H9 (cell line): ENCODE measurements at regions not wholly inside any gene's neighbourhood (a gene's known extent, or its start where the extent isn't known, plus 50 kb on each side); places are given as distances from the start of the nearest gene placed in this dataset.

Experiments used
- DNase-seq: peaks from one replicate; pipeline ENCODE4 v3.0.0-alpha.2; 2017
- H2AFZ ChIP-seq: one replicate; pipeline ENCODE4 v1.6.1; 2013; ENCODE audit warnings: mild to moderate bottlenecking, low read length, control low read depth, moderate library complexity
- H2AK5ac ChIP-seq: 2 replicates; pipeline ENCODE4 v1.6.1; 2013; ENCODE audit warnings: low read length, control low read depth, mixed read lengths; ENCODE audit not compliant: insufficient read length
- H2BK120ac ChIP-seq: one replicate; pipeline ENCODE4 v1.6.1; 2013; ENCODE audit warnings: low read depth, mild to moderate bottlenecking, low read length, control low read depth, inconsistent platforms; ENCODE audit not compliant: poor library complexity, severe bottlenecking
- H2BK12ac ChIP-seq: 2 replicates; pipeline ENCODE4 v1.6.1; 2013; ENCODE audit warnings: low read length, control low read depth, mixed read lengths, low read depth; ENCODE audit not compliant: insufficient read length
- H2BK15ac ChIP-seq: 2 replicates; pipeline ENCODE4 v1.6.1; 2013; ENCODE audit warnings: low read depth, low read length, control low read depth
- H2BK20ac ChIP-seq: one replicate; pipeline ENCODE4 v1.6.1; 2013; ENCODE audit warnings: low read depth, mild to moderate bottlenecking, low read length, control low read depth, inconsistent platforms; ENCODE audit not compliant: poor library complexity, severe bottlenecking
- H2BK5ac ChIP-seq: 2 replicates; pipeline ENCODE4 v1.6.1; 2013; ENCODE audit warnings: low read length, control low read depth, mixed read lengths; ENCODE audit not compliant: insufficient read length
- H3K14ac ChIP-seq: 2 replicates; pipeline ENCODE4 v1.6.1; 2013; ENCODE audit warnings: low read length, control low read depth; ENCODE audit not compliant: insufficient read depth
- H3K18ac ChIP-seq: 2 replicates; pipeline ENCODE4 v1.6.1; 2013; ENCODE audit warnings: low read depth, mild to moderate bottlenecking, mixed read lengths, low read length, control low read depth; ENCODE audit not compliant: insufficient read length
- H3K23ac ChIP-seq: 2 replicates; pipeline ENCODE4 v1.6.1; 2013; ENCODE audit warnings: low read length, control low read depth, mixed read lengths, low read depth; ENCODE audit not compliant: insufficient read length
- H3K23me2 ChIP-seq: 2 replicates; pipeline ENCODE4 v1.6.1; 2013; ENCODE audit warnings: low read depth, mild to moderate bottlenecking, mixed read lengths, low read length, control low read depth; ENCODE audit not compliant: insufficient read length, poor library complexity, severe bottlenecking
- H3K27ac ChIP-seq: 2 replicates; pipeline ENCODE4 v1.5.1; 2013; ENCODE audit warnings: low read length, control low read depth, mixed read lengths, low read depth; ENCODE audit not compliant: insufficient read length
- H3K27me3 ChIP-seq: 2 replicates; pipeline ENCODE4 v1.6.1; 2013; ENCODE audit warnings: low read length, control low read depth, inconsistent platforms; ENCODE audit not compliant: insufficient read depth
- H3K4ac ChIP-seq: 2 replicates; pipeline ENCODE4 v1.6.1; 2013; ENCODE audit warnings: low read depth, mild to moderate bottlenecking, control low read depth, inconsistent platforms, low read length, moderate library complexity
- H3K4me1 ChIP-seq: 2 replicates; pipeline ENCODE4 v1.6.1; 2013; ENCODE audit warnings: low read length, control low read depth, inconsistent platforms; ENCODE audit not compliant: insufficient read depth
- H3K4me2 ChIP-seq: 2 replicates; pipeline ENCODE4 v1.6.1; 2013; ENCODE audit warnings: low read length, control low read depth, mixed read lengths; ENCODE audit not compliant: insufficient read length, insufficient read depth
- H3K56ac ChIP-seq: 2 replicates; pipeline ENCODE4 v1.6.1; 2013; ENCODE audit warnings: low read depth, mild to moderate bottlenecking, mixed read lengths, low read length, control low read depth; ENCODE audit not compliant: insufficient read length
- H3K79me1 ChIP-seq: 2 replicates; pipeline ENCODE4 v1.6.1; 2013; ENCODE audit warnings: low read depth, mild to moderate bottlenecking, moderate library complexity, low read length, control low read depth, inconsistent platforms; ENCODE audit not compliant: insufficient read depth, poor library complexity, severe bottlenecking
- H3K79me2 ChIP-seq: 2 replicates; pipeline ENCODE4 v1.6.1; 2013; ENCODE audit warnings: low read length, control low read depth, inconsistent platforms; ENCODE audit not compliant: insufficient read depth
- H3K9ac ChIP-seq: 2 replicates; pipeline ENCODE4 v1.6.1; 2013; ENCODE audit warnings: low read length, control low read depth, mixed read lengths; ENCODE audit not compliant: insufficient read length; ENCODE audit errors: extremely low read depth
- H3K9me3 ChIP-seq: one replicate; pipeline ENCODE4 v1.6.1; 2013; ENCODE audit warnings: low read depth, low read length, inconsistent platforms; ENCODE audit not compliant: control insufficient read depth
- H3T11ph ChIP-seq: one replicate; pipeline ENCODE4 v1.6.1; 2013; ENCODE audit warnings: mild to moderate bottlenecking, low read length, control low read depth, inconsistent platforms
- H4K20me1 ChIP-seq: one replicate; pipeline ENCODE4 v1.6.1; 2013; ENCODE audit not compliant: control insufficient read depth, insufficient read length, insufficient read depth
- H4K5ac ChIP-seq: 2 replicates; pipeline ENCODE4 v1.6.1; 2013; ENCODE audit warnings: low read depth, mild to moderate bottlenecking, mixed read lengths, low read length, control low read depth; ENCODE audit not compliant: insufficient read length
- H4K8ac ChIP-seq: replicated peaks from 2 replicates; pipeline ENCODE4 v1.6.1; 2013; ENCODE audit warnings: low read length, control low read depth, mixed read lengths, low read depth; ENCODE audit not compliant: insufficient read length
- H4K91ac ChIP-seq: 2 replicates; pipeline ENCODE4 v1.6.1; 2013; ENCODE audit warnings: low read depth, mild to moderate bottlenecking, moderate library complexity, mixed read lengths, low read length, control low read depth; ENCODE audit not compliant: insufficient read length
- H3K27ac Mint-ChIP-seq, 3 experiments: 2 replicates in 2 of 3; 3 replicates in 1 of 3; pipeline ENCODE4 v1.8.0; 2020 to 2021; ENCODE audit warnings: mixed read lengths in 3 of 3, mild to moderate bottlenecking in 1 of 3, moderate library complexity in 1 of 3
- H3K27me3 Mint-ChIP-seq: 2 replicates; pipeline ENCODE4 v1.8.0; 2021; ENCODE audit warnings: low read depth, mild to moderate bottlenecking, moderate library complexity, mixed read lengths
- H3K36me3 Mint-ChIP-seq, 3 experiments: 2 replicates in 2 of 3; 3 replicates in 1 of 3; pipeline ENCODE4 v1.8.0; 2020 to 2021; ENCODE audit warnings: low read depth in 3 of 3, mixed read lengths in 3 of 3; ENCODE audit not compliant: insufficient read depth in 1 of 3
- H3K4me1 Mint-ChIP-seq, 2 experiments: 2 replicates each; pipeline ENCODE4 v1.8.0; 2020; ENCODE audit warnings: mixed read lengths in 2 of 2
- H3K4me3 Mint-ChIP-seq, 2 experiments: 2 replicates in 1 of 2; 3 replicates in 1 of 2; pipeline ENCODE4 v1.8.0; 2020 to 2021; ENCODE audit warnings: mild to moderate bottlenecking in 2 of 2, mixed read lengths in 2 of 2, moderate library complexity in 1 of 2
- H3K9me3 Mint-ChIP-seq, 2 experiments: 2 replicates in 1 of 2; 3 replicates in 1 of 2; pipeline ENCODE4 v1.8.0; 2020; ENCODE audit warnings: mild to moderate bottlenecking in 2 of 2, mixed read lengths in 2 of 2, moderate library complexity in 1 of 2
- CTCF ChIP-seq: fragments of 200-600 bp; sonication (generic); conservative IDR thresholded peaks from 3 replicates; pipeline ENCODE4 v1.8.0; 2021; ENCODE audit warnings: antibody characterized with exemption, mild to moderate bottlenecking
- WGBS: extraction: QIAGEN DNeasy Blood & Tissue Kit; methylation state at CpG from one replicate; pipeline ENCODE4 v1.1.7; 2013; ENCODE audit warnings: missing lambda C conversion rate, low lambda C conversion rate, mixed read lengths; ENCODE audit not compliant: insufficient read length; ENCODE audit errors: extremely low coverage; 5-methylcytosine and 5-hydroxymethylcytosine counted together

GRCh38 chr17:36746381-36747053 is 145.1 kb downstream of the MRM1 start:
- H3K36me3 Mint-ChIP-seq, result no peaks in the 10 kb centered on the region
- no peak for DNase-seq
- Histone ChIP-seq H2AK5ac (no peak overlapping the region), H3K79me2 (no peaks in the 10 kb centered on the region), H2BK5ac (no peak overlapping the region), H3K4me1 (no peaks in the 10 kb centered on the region), H2BK15ac (no peak overlapping the region), H2BK12ac (no peak overlapping the region), H4K5ac (no peak overlapping the region), H3K79me1 (no peaks in the 10 kb centered on the region), H3K18ac (no peak overlapping the region), H3T11ph (no peak overlapping the region), H3K9me3 (no peaks in the 10 kb centered on the region), H4K20me1 (no peaks in the 10 kb centered on the region), H3K23me2 (no peaks in the 10 kb centered on the region), H3K4ac (no peak overlapping the region), H2AFZ (no peak overlapping the region), H3K4me2 (no peak overlapping the region), H4K8ac (no peak overlapping the region), H3K27ac (no peak overlapping the region), H3K23ac (no peak overlapping the region), H2BK120ac (no peak overlapping the region), H4K91ac (no peak overlapping the region), H3K9ac (no peak overlapping the region), H3K27me3 (no peaks in the 10 kb centered on the region), H3K56ac (no peak overlapping the region), H2BK20ac (no peak overlapping the region), H3K14ac (no peak overlapping the region)
- peaks cover 6% of the 10 kb centered on the region; the same call in 1 of the 2 replicates for H3K27me3 Mint-ChIP-seq
- no peak overlapping the region for H3K4me3 Mint-ChIP-seq
- H3K27ac Mint-ChIP-seq, result no peak overlapping the region; a peak in 1 of 7 replicates
- peaks cover 24 to 30% of the 10 kb centered on the region in 2 experiments for H3K4me1 Mint-ChIP-seq
- H3K9me3 Mint-ChIP-seq, result no peaks in the 10 kb centered on the region; a peak in 1 of 5 replicates
- no CpG with 5 or more reads among the region's 18 CpGs for WGBS
- no peak for TF ChIP-seq CTCF
